ENCODE measurements at regions not wholly inside any gene's neighbourhood (a gene's known extent, or its start where the extent isn't known, plus 50 kb on each side); places are given as distances from the start of the nearest gene placed in this dataset.
"Not testable (repeated sequence)": the region's sequence is repeated elsewhere in the genome, so short reads cannot be mapped to it uniquely, and the experiment has no call there.

DNA sequence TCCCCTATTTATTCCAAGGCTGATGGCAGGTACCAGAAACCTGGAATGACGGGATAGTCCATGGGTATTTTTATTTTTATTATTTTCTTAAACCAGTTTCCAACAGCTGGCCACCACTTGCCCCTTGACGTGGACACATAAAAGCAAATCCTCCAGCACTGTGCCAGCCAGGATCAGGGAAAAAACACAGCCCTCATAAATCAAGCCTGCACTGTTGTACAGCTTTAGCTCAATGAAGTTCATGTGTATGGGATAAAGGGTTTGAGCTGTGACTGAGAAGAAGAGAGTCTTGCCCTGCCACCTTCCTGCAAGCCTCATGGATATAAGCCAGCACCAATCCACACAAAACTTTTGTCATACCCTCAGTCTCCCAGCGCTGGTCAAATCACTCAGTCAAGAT, 303.8 kb upstream of the SPAG17 start:
- Histone ChIP-seq H3K4me3 (ENCODE audit: low read depth, low read length) (no peak overlapping the region), H3K9me3 (ENCODE audit: control insufficient read depth, insufficient read depth, low read length) (no peaks in the 10 kb centered on the region), H3K36me3 (ENCODE audit: control insufficient read depth, insufficient read depth, low read length) (no peaks in the 10 kb centered on the region), H3K4me1 (ENCODE audit: control insufficient read depth, insufficient read depth, low read length) (peaks cover 45% of the 10 kb centered on the region), H3K27ac (ENCODE audit: low read depth, low read length) (no peak overlapping the region), H3K27me3 (ENCODE audit: control insufficient read depth, insufficient read depth, low read length) (no peaks in the 10 kb centered on the region), H3K9ac (ENCODE audit: low read depth, low read length) (no peak overlapping the region)

DNA sequence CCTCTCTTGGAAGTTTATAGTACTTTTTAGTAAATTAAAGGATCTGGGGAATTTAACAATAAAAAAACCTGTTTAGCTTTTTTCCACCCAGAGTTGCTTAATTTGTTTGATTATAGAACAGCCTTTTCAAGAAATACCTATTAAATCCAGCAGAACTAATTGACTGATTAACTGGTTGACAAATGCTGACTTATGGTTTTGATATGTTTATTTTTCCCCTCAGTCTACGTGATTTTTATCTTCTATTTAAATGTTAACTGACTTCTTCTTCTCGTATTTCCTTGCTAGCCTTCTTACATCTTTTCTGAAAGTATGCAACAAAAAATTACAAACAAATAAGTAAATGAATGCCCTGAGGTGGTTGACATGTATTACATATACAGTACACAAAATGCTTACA, 302.9 kb upstream of the SPAG17 start:
- no peaks in the 10 kb centered on the region for H3K27me3 ChIP-seq (ENCODE audit: control insufficient read depth, insufficient read depth, low read length)
- no peaks in the 10 kb centered on the region for H3K36me3 ChIP-seq (ENCODE audit: control insufficient read depth, insufficient read depth, low read length)
- H3K27ac ChIP-seq (ENCODE audit: low read depth, low read length): no peak overlapping the region
- H3K9me3 ChIP-seq (ENCODE audit: control insufficient read depth, insufficient read depth, low read length): no peaks in the 10 kb centered on the region
- H3K4me3 ChIP-seq (ENCODE audit: low read depth, low read length): no peak overlapping the region
- H3K4me1 ChIP-seq (ENCODE audit: control insufficient read depth, insufficient read depth, low read length): peaks cover 53% of the 10 kb centered on the region
- no peak overlapping the region for H3K9ac ChIP-seq (ENCODE audit: low read depth, low read length)

DNA sequence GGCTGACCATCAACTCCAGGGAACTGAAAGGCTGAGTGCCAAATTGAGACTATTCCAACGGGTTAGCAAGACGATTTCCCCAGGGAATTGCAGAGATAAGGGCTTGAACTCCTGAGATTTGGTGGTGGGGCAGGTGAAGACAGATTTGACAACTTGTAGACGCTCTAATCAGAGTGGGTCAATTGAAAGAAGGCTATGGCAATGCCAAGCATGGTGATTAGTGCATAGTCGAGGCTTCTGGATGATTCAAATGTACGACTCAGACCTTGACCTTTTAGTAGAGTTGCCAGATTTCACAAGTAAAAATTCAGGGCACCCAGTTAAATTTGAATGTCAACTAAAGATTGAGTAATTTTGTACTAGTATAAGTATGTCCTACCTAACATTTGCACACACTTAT, 302.1 kb upstream of the SPAG17 start:
- Histone ChIP-seq H3K4me1 (ENCODE audit: control insufficient read depth, insufficient read depth, low read length) (peaks cover 58% of the 10 kb centered on the region), H3K4me3 (ENCODE audit: low read depth, low read length) (no peak overlapping the region), H3K27ac (ENCODE audit: low read depth, low read length) (no peak overlapping the region), H3K9ac (ENCODE audit: low read depth, low read length) (no peak overlapping the region), H3K36me3 (ENCODE audit: control insufficient read depth, insufficient read depth, low read length) (no peaks in the 10 kb centered on the region), H3K9me3 (ENCODE audit: control insufficient read depth, insufficient read depth, low read length) (no peaks in the 10 kb centered on the region), H3K27me3 (ENCODE audit: control insufficient read depth, insufficient read depth, low read length) (no peaks in the 10 kb centered on the region)

DNA sequence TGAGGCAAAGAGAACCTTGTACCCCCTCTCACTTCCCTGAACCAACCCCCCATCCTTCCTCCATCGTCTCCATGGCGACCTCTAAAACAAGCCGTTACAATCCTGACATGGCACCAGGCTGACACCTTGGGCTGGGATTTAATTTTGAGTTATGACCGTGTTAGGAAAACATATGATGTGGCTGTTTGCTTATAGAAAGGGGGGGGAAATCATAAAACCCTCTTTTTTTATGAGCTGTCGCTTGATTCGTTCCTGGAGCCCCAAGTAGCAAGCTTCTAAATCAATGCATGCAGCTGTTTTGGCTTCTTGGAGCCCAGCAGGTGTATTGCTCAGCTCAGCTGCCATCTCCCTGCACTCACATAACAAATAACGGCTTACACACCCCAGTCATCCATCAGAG, 301.2 kb upstream of the SPAG17 start:
- Histone ChIP-seq H3K36me3 (ENCODE audit: control insufficient read depth, insufficient read depth, low read length) (no peaks in the 10 kb centered on the region), H3K4me1 (ENCODE audit: control insufficient read depth, insufficient read depth, low read length) (peaks cover 58% of the 10 kb centered on the region), H3K9ac (ENCODE audit: low read depth, low read length) (no peak overlapping the region), H3K9me3 (ENCODE audit: control insufficient read depth, insufficient read depth, low read length) (no peaks in the 10 kb centered on the region), H3K4me3 (ENCODE audit: low read depth, low read length) (no peak overlapping the region), H3K27me3 (ENCODE audit: control insufficient read depth, insufficient read depth, low read length) (no peaks in the 10 kb centered on the region), H3K27ac (ENCODE audit: low read depth, low read length) (no peak overlapping the region)

DNA sequence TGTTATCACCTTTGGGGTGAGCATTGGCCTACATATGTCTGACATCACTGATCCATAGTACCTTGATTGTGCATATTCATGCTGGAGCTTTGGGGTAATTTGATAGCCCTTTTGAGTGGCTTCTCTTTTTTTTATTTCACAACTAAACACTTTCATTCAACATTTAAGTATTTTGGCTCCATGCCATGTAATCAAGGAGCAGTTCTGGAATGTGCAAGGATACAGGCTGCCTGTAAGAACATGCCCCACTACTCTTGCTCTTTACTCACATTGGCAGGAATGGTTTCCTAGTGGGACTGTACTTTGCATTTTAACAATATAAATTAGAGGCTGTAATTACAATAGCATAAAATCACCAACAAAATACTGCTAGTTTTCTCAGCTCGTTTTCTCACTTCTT, 300.7 kb upstream of the SPAG17 start:
- Histone ChIP-seq H3K4me1 (ENCODE audit: control insufficient read depth, insufficient read depth, low read length) (peaks cover 58% of the 10 kb centered on the region), H3K27ac (ENCODE audit: low read depth, low read length) (no peak overlapping the region), H3K9ac (ENCODE audit: low read depth, low read length) (no peak overlapping the region), H3K9me3 (ENCODE audit: control insufficient read depth, insufficient read depth, low read length) (no peaks in the 10 kb centered on the region), H3K27me3 (ENCODE audit: control insufficient read depth, insufficient read depth, low read length) (no peaks in the 10 kb centered on the region), H3K36me3 (ENCODE audit: control insufficient read depth, insufficient read depth, low read length) (no peaks in the 10 kb centered on the region), H3K4me3 (ENCODE audit: low read depth, low read length) (no peak overlapping the region)

DNA sequence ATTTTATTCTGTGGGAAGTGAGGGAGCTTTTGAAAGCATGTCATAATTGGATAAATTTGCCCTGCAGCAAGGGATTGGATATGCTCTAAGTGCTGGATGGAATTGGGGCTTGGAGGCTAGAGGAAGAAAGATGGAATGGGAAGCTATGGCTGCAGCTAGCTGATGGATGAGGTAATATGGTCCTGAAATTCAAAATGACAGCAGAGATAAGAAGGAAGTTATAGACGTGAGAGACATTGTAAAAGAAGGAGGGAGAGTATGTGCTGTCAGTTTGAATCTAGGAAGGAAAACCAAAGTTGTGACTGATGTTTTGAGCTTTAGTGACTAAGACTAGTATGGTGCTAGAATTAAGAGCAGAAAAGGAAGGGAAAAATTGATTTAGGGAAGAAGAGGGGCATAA, 299.9 kb upstream of the SPAG17 start:
- Histone ChIP-seq H3K9ac (ENCODE audit: low read depth, low read length) (no peak overlapping the region), H3K4me1 (ENCODE audit: control insufficient read depth, insufficient read depth, low read length) (peaks cover 58% of the 10 kb centered on the region), H3K36me3 (ENCODE audit: control insufficient read depth, insufficient read depth, low read length) (no peaks in the 10 kb centered on the region), H3K4me3 (ENCODE audit: low read depth, low read length) (no peak overlapping the region), H3K27me3 (ENCODE audit: control insufficient read depth, insufficient read depth, low read length) (no peaks in the 10 kb centered on the region), H3K27ac (ENCODE audit: low read depth, low read length) (no peak overlapping the region), H3K9me3 (ENCODE audit: control insufficient read depth, insufficient read depth, low read length) (no peaks in the 10 kb centered on the region)

DNA sequence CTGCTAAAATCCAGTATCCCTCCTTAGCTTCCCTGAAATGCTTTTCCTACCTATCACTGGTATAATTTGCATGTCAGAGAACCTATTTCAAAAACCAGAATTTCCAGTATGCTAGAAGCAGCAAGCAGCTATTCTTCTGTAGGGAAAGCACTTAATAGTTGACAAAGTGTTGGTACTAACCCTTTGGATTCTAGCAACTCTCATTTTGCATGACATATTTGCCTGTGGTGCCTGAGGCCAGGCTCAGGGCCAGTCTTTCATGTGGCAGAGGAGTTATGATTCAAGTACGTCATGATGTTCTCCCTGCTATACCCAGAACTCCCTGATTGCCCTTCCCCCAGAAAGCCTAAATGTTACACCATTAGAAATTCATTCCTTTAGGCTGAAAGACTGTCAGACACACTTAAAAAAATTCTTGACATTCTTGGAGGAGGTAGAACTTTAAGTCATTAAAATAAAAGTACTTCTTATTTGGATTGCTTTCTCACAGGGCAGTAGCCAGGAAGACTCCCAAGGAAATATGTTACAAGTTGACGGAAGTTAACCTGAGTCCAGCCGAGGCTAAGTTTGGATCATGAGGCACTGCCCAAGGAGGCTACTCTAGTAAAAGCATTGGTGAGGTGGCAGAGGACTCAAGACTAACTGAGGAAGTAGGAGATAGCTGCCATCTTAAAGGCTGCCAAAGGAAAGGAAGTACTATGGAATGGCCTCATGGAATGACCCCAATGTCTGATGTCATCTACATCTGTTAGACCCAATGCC, 298.4 kb upstream of the SPAG17 start:
- Histone ChIP-seq H3K9ac (ENCODE audit: low read depth, low read length) (no peak overlapping the region), H3K36me3 (ENCODE audit: control insufficient read depth, insufficient read depth, low read length) (no peaks in the 10 kb centered on the region), H3K4me1 (ENCODE audit: control insufficient read depth, insufficient read depth, low read length) (peaks cover 57% of the 10 kb centered on the region), H3K4me3 (ENCODE audit: low read depth, low read length) (peak overlapping the region; percentile 18; the same call in 1 of the 2 replicates), H3K9me3 (ENCODE audit: control insufficient read depth, insufficient read depth, low read length) (no peaks in the 10 kb centered on the region), H3K27ac (ENCODE audit: low read depth, low read length) (peak overlapping the region; percentile 43), H3K27me3 (ENCODE audit: control insufficient read depth, insufficient read depth, low read length) (no peaks in the 10 kb centered on the region)

DNA sequence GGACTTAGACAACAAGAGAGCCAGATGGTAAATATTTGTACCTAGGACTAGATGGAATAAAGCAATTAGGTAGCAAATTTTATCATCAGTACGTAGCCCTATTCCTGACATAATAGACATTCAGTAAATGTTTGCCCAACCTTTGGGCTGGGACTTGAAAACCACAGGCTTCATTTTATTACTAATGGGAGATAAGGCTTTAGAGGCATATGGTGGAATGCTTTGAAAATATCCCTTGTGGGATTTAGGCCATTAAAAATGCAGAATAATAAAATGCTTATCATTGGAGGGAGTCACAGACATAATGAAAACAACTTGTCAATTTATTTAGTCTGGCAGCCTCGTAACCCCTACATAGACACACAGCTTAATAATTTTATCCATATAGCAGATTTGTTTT, 296.1 kb upstream of the SPAG17 start:
- H3K4me3 ChIP-seq (ENCODE audit: low read depth, low read length): no peak overlapping the region
- no peak overlapping the region for H3K27ac ChIP-seq (ENCODE audit: low read depth, low read length)
- no peaks in the 10 kb centered on the region for H3K9me3 ChIP-seq (ENCODE audit: control insufficient read depth, insufficient read depth, low read length)
- no peaks in the 10 kb centered on the region for H3K36me3 ChIP-seq (ENCODE audit: control insufficient read depth, insufficient read depth, low read length)
- no peak overlapping the region for H3K9ac ChIP-seq (ENCODE audit: low read depth, low read length)
- no peaks in the 10 kb centered on the region for H3K27me3 ChIP-seq (ENCODE audit: control insufficient read depth, insufficient read depth, low read length)
- peaks cover 34% of the 10 kb centered on the region for H3K4me1 ChIP-seq (ENCODE audit: control insufficient read depth, insufficient read depth, low read length)

DNA sequence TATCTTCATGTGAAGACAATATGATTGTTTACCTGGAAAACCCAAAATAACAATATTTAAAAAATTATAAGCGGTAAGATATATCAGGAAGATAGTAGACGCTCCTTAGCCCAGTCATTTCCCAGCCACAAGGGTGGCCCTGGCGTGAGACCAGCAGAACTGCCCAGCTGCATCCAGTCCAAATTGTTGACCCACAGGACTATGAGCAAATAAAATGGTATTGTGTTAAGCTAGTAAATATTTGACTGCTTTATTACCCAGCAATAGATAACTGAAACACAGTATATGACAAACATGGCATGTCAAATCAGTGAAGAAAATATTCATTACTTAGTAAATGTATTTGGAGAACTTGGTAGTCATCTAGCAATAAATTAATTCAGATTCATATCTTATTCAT, 294.3 kb upstream of the SPAG17 start:
- Histone ChIP-seq H3K9ac (ENCODE audit: low read depth, low read length) (no peak overlapping the region), H3K27ac (ENCODE audit: low read depth, low read length) (no peak overlapping the region), H3K9me3 (ENCODE audit: control insufficient read depth, insufficient read depth, low read length) (no peaks in the 10 kb centered on the region), H3K27me3 (ENCODE audit: control insufficient read depth, insufficient read depth, low read length) (no peaks in the 10 kb centered on the region), H3K4me3 (ENCODE audit: low read depth, low read length) (no peak overlapping the region), H3K36me3 (ENCODE audit: control insufficient read depth, insufficient read depth, low read length) (no peaks in the 10 kb centered on the region), H3K4me1 (ENCODE audit: control insufficient read depth, insufficient read depth, low read length) (peaks cover 17% of the 10 kb centered on the region)

DNA sequence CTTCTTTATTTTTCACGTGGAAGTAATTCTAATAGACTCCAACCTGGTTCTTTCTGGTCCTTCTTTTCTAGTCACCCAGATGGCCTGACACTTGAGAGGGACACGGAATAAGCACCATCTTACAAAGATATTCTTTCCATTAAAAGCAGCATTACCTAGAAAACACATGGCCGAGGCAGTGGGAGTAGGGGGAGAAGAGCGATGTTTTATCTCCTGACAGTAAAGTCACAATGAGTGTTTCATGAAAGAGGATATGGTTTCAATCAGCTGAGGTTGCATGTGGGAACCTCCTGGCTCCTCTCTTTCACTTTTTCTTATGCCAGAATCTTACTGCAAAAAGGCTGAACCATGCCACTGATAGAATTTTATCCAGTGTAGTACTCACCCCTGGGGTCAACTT, 288.8 kb upstream of the SPAG17 start:
- H3K9me3 ChIP-seq (ENCODE audit: control insufficient read depth, insufficient read depth, low read length): no peaks in the 10 kb centered on the region

DNA sequence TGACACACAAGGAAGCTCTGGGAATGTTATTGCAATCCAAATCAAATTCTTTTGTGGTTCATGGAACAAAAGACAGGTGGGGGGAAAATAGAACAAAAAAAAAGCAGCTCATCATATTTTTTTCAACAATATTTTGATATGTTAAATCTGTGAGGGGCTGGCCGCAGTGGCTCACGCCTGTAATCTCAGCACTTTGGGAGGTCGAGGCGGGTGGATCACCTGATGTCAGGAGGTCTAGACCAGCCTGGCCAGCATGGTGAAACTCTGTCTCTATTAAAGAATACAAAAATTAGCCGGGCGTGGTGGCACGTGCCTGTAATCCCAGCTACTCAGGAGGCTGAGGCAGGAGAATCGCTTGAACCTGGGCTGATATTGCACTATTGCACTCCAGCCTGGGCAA, 279.4 kb upstream of the SPAG17 start:
- not testable (repeated sequence) for H3K4me1 ChIP-seq (ENCODE audit: control insufficient read depth, insufficient read depth, low read length); H3K9ac ChIP-seq (ENCODE audit: low read depth, low read length); H3K9me3 ChIP-seq (ENCODE audit: control insufficient read depth, insufficient read depth, low read length); H3K36me3 ChIP-seq (ENCODE audit: control insufficient read depth, insufficient read depth, low read length); H3K27me3 ChIP-seq (ENCODE audit: control insufficient read depth, insufficient read depth, low read length); H3K27ac ChIP-seq (ENCODE audit: low read depth, low read length); H3K4me3 ChIP-seq (ENCODE audit: low read depth, low read length)

More for the DNA sequence above, 288.8 kb upstream of the SPAG17 start:
- H3K27me3 ChIP-seq (ENCODE audit: control insufficient read depth, insufficient read depth, low read length): no peaks in the 10 kb centered on the region
- no peak overlapping the region for H3K27ac ChIP-seq (ENCODE audit: low read depth, low read length)
- H3K36me3 ChIP-seq (ENCODE audit: control insufficient read depth, insufficient read depth, low read length): no peaks in the 10 kb centered on the region
- peaks cover 7% of the 10 kb centered on the region; the same call in 1 of the 2 replicates for H3K4me1 ChIP-seq (ENCODE audit: control insufficient read depth, insufficient read depth, low read length)
- no peak overlapping the region for H3K9ac ChIP-seq (ENCODE audit: low read depth, low read length)
- no peak overlapping the region for H3K4me3 ChIP-seq (ENCODE audit: low read depth, low read length)

Measured in HUES48 (cell line).